HG02610 (cell line): ENCODE measurements at regions not wholly inside any gene's neighbourhood (a gene's known extent, or its start where the extent isn't known, plus 50 kb on each side); places are given as distances from the start of the nearest gene placed in this dataset.

Experiments used
- ATAC-seq: cut with Tn5 transposase; IDR thresholded peaks from one replicate; pipeline ENCODE4 v1.9.1; 2021; ENCODE audit warnings: mild to moderate bottlenecking, moderate library complexity; ENCODE audit not compliant: unreplicated experiment

- ATAC-seq: no peak
Observed at GRCh38 chr11:92850296-92850826, 119.1 kb upstream of the MTNR1B start.

DNA sequence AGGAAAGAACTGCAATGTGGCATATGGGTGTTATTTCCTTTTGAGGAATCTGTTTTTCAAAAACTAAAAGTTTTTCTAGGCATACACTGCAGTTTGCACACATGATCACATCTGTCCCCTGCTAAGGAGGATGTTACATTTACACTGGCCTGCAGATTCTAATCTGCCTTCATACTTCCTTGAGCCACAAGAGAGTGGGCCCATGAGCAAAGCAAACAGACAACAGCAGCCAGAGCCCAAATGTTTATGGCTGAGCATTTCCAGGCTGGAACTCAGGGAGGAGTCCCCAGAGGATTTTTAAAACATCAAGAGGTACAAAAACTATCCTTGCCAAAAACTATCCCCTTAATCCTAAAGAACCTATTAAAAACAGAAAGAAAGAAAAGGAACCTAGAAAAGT, 117.2 kb upstream of the MTNR1B start:
- no peak for ATAC-seq

DNA sequence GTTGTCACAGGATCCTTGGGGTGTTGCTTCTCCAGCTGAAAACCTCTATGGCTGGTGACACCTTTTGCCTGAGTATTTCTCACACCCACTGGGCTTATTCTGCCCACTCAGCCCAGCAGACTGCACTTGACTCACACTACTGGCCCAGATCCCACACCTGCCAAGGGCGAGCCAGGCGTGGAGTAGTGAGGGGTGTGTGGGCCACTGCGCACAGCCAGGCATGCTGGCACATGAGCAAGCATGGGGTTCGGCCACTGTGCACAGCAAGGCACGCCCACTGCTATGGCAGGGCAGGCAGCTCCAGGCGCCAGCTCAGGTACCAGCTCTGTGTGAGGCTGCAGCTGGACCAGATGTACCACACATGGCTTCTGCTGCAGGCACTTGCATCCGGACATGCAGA, 116.5 kb upstream of the MTNR1B start:
- ATAC-seq: no peak

DNA sequence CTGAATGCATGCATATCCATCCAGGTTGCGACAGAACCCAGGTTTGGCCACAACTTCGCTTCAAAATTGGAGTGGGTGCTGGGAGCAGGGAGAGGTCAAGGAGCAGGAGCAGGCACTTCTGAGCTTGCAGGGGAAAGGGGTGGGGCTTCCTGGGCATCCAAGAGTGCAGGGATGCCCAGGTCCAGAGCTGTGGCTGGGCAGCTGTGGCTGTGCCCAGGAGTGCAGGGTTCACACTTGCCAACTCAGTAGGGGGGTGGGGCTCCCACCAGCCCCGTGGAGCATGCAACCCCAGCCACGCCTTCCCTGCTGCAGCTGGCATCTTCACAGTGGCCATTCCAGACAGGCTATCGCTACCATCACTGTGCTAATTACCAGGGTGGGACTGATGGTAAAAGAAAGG, 115.3 kb upstream of the MTNR1B start:
- ATAC-seq: no peak

GRCh38 chr11:92854952-92855351, 114.5 kb upstream of the MTNR1B start:
- no peak for ATAC-seq

- ATAC-seq: no peak
Observed at GRCh38 chr11:92855607-92856405, 113.6 kb upstream of the MTNR1B start.

GRCh38 chr11:92857407-92857806, 112.0 kb upstream of the MTNR1B start:
- ATAC-seq: no peak

DNA sequence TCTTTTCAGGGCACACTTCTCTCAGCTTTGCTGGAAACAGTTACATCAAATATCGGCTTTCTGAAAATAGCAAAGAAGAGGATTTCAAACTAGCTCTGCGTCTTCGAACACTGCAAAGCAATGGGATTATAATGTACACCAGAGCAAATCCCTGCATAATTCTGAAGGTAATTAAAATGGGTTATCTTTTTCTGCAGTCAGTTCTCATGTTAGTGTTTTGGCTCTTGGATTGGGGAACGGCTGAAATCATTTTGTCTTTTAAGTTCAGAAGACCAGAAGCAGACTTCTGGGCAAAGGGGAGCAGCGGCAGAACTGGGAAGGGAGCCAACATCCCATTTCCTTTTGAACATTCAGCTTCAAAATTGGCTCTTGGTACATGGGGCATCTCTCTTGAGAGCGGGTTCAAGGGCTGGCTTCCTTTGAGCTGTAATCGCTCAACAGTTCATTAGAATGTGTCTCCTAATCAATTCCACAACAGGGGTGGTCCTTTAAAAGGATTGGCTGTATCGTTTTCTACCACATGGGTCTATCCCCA, 110.2 kb upstream of the MTNR1B start:
- no peak for ATAC-seq

GRCh38 chr11:92861634-92862033, 107.8 kb upstream of the MTNR1B start:
- no peak for ATAC-seq

DNA sequence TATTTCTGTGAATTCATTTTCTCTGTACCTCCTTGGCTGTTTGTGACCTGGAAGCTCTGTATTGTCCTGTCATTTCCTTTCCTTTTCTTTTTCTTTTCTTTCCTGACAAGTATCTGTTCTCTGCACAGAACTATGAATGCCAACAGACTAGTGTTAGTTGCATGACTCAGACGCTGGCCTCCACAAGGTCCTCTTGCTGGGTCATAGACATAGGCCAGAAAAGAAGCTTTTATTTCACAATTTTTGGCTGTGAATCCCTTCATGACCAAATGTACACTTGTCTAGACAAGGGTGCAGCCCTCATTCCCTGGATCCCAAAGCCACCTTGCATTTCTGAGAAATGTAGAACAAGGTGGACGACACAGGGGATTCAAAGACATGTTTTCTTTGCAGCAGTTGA, 104.1 kb upstream of the MTNR1B start:
- no peak for ATAC-seq

DNA sequence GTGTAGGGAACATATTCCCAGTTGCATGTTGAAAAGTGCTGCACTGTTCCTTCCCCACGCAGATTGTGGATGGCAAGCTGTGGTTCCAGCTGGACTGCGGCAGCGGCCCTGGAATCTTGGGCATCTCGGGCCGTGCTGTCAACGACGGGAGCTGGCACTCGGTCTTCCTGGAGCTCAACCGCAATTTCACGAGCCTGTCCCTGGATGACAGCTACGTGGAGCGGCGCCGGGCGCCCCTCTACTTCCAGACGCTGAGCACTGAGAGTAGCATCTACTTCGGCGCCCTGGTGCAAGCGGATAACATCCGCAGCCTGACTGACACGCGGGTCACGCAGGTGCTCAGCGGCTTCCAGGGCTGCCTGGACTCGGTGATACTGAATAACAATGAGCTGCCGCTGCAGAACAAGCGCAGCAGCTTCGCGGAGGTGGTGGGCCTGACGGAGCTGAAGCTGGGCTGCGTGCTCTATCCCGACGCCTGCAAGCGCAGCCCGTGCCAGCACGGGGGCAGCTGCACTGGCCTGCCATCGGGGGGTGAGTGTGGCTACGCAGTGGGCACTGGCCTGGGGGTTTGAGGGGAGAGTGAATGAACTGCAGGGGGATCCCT, 102.7 kb upstream of the MTNR1B start:
- no peak for ATAC-seq

- ATAC-seq: no peak
Observed at GRCh38 chr11:92867913-92868619, 101.4 kb upstream of the MTNR1B start.

DNA sequence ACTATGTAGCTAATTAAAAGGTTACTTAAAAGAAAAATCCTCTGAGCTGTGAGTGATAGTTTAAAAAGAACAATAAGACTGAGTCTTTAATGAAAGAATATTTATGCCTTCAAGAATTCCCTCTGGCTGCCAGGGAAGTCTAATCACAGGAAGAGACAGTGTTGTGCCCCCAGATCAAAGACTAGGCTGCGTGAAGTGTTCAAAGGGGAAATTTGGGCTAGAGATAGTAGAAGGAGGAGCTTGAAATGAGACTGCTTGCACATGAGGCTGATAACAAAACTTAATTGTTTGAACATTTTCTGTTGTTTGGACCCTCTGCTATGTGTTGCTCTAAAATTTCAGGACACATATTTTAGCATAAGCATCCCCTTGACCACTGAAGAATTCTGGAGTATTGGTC, 99.7 kb upstream of the MTNR1B start:
- no peak for ATAC-seq

- ATAC-seq: no peak
Observed at GRCh38 chr11:92870196-92870832, 99.1 kb upstream of the MTNR1B start.

- ATAC-seq: no peak
Observed at GRCh38 chr11:92873551-92873950, 95.9 kb upstream of the MTNR1B start.

DNA sequence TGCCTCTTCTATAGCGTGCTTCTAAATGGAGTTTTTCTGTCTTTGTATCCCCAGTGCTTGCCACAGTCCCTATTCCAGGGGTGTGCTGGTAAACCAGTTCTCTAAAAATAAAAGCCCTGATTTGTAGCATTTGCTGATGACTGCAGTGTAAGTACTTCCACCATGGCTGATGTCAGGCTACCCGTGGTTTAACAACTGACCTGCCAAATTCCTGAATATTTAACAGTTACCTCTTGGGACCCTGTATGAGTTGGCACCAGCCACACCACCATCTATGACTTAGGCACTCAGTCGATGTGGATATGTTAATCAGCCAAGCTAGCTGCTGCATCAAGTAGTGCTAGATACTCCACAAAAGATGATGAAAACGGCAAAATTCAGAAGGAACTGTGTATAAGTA, 94.0 kb upstream of the MTNR1B start:
- ATAC-seq: no peak

DNA sequence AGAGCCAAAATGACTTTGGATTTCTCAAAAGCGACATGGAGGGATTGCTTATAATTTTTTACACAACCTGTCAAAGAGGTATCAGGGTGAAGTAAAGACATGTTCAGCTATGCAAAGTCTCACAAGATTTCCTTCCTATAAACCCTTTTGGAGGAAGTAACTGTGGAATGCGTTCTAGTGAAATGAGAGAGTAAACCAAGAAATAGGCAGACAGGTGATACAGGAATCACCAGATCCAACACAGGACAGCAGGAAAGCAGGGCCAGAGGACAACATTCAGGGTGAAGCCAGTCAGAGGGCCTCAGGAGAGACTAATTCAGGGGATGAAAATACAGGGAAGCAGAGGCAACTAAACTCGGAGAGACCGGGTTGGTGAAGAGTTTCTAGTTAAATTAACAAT, 90.4 kb upstream of the MTNR1B start:
- no peak for ATAC-seq

DNA sequence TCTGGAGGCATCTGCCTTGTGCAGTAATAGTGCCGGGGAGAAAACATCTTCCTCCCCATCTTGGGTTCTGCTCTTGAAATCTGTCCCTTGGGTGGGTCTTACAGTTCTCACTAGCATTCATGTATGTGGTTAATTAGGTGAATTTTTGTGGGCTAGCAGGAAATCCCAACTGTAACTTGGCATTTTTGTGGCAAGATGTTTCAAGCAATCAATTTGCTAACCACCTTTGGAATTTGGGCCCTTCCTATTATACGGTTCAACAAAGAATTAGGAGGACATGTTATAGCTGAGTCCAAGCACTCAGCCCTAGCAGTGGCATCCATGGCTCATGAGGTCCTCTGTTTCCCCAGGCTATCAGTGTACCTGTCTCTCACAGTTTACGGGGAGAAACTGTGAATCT, 89.1 kb upstream of the MTNR1B start:
- no peak for ATAC-seq

GRCh38 chr11:92881940-92882450, 87.5 kb upstream of the MTNR1B start:
- ATAC-seq: no peak

DNA sequence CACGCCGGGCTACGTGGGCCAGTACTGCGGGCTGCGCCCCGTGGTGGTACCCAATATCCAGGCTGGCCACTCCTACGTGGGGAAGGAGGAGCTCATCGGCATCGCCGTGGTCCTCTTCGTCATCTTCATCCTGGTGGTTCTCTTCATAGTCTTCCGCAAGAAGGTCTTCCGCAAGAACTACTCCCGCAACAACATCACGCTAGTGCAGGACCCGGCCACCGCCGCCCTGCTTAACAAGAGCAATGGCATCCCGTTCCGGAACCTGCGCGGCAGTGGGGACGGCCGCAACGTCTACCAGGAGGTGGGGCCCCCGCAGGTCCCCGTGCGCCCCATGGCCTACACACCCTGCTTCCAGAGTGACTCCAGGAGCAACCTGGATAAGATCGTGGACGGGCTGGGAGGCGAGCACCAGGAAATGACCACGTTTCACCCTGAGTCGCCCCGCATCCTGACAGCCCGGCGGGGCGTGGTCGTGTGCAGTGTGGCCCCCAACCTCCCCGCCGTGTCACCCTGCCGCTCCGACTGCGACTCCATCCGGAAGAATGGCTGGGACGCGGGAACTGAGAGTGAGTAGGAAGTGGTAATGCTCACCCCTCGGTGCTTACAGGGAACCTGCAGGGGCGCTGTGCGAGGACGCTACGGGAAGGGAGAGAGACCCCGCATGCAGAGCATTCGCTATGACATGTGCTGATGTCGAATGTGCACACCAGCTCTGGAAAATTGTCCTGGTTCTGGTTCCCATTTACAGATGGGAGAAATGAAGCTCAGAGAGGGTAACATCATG, 86.4 kb upstream of the MTNR1B start:
- ATAC-seq: no peak
